Stimulated activated CD4-positive, alpha-beta T cell treated with anti-CD3 and anti-CD28 coated beads, Interleukin-2, amount 100 ng/mL, for 48 hours (primary cell): ENCODE measurements at regions not wholly inside any gene's neighbourhood (a gene's known extent, or its start where the extent isn't known, plus 50 kb on each side); places are given as distances from the start of the nearest gene placed in this dataset.
"Not testable (repeated sequence)": the region's sequence is repeated elsewhere in the genome, so short reads cannot be mapped to it uniquely, and the experiment has no call there.

Source experiments
- DNase-seq, 2 donors: peaks; one replicate each; pipeline ENCODE4 v3.0.0-alpha.2; 2020

DNA sequence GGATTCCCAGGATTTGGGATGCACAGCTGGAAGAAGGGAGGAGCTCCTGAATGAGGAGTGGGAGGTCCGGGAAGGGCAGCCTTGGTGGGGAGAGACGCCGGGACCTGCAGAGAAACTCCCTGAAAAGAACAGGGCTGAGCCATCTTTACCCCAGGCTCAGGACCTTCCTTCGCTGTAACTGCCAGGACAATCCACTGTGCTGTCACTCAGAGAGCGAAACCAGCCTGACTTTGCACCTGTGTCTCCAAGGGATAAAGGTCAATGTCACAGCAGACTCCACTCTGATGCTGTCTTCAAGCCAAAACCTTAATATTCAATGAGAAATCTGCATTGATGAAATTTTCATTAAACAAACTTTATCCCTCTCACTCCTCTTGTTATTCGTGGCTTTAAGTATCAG is 235.4 kb upstream of the SULF2 start:
- not testable (repeated sequence) for DNase-seq

DNA sequence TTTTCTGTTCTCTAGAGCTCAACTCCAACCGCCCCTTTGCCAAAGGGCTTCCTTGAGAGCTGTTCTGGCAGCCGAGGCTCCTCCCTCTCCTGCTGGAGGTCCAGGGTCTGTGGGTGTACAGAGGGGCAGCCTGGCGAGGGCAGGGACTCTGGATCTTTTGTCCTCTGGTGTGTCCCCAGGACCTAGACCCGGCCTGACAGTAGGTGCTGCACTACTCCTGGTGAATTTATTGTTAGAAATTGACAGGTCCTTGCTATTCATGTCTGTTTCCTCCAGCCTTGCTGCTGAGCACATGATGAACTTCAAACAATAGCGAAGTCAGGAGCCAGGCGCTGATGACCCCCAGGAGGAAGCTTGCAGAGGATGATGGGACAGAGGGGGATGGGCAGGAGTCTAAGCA is 234.7 kb upstream of the SULF2 start:
- DNase-seq, result no peak

DNA sequence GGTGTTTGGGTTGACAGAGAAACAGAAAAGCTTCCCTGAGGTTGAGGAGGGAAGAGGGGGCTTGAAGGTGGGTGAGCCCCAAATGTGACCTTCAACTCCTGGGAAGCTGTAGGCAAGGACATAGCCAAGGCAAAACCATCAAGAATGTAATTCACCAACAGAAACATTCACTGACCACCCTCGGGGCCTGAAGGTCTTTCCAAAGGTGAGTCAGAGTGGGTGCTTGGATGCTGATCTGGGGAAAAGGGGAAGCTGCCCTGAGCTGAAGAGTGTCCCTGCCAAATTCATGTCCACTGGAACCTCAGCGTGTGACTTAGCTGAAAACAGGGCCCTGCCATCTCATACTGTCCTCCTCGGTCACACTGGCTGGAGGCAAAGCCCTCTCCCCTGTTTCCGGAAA is 234.2 kb upstream of the SULF2 start:
- DNase-seq, result no peak

DNA sequence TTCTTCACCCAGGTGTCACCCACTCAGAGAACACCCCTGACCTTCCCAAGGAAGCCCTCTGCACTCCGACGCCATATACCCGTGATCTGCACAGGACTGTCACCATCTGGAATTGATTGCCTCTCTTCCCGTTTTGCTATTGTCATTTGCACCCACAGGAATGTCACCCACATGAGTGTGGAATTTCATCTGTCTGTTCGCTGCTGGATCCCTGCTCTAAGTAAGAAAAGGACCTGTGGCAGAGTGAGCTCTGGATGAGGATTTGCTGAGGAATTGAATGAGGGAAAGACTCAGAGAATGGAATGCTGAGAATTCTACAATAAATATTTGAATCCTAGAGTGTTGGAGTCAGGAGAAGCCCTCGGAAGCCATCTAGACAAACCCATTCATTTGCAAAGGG is 233.6 kb upstream of the SULF2 start:
- not testable (repeated sequence) for DNase-seq

DNA sequence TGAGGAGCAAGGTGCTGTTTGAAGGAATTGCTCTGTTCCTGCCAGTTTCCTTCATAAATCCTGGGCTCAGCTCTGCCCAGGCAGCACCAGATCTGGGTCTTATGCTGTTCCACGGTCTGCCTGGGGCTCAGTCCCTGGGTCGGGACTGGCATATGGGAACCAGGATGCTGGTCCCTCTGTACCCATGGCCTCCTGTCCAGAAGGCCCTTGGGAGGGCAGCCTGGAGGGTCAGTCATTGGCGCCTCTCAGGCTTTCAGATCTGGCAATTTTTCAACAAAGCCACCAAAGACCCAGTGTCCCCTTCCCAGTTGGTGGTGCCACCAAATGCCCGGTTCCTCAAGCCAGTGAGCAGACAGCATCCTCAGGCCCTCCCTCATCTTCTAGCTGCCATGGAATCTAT is 232.7 kb upstream of the SULF2 start:
- no peak for DNase-seq

DNA sequence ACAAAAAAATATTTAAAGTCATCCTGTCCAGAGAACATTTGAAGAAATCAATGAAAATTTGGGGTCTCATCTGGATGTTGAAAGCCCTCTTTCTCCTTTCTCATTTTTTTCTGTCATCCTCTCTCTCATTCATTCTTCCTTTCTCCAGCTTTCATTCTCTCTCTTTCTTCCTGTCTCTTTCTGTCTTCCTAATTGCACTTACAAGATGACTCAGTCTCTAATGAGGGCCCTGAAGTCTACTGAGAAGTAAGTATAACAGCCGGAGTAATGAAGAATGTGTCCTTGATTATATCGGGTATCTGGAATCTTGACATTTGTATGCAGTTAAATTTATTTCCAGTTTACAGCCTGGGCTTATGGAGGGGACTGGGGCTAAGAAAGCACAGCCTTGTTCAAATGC is 232.2 kb upstream of the SULF2 start:
- DNase-seq, result no peak

DNA sequence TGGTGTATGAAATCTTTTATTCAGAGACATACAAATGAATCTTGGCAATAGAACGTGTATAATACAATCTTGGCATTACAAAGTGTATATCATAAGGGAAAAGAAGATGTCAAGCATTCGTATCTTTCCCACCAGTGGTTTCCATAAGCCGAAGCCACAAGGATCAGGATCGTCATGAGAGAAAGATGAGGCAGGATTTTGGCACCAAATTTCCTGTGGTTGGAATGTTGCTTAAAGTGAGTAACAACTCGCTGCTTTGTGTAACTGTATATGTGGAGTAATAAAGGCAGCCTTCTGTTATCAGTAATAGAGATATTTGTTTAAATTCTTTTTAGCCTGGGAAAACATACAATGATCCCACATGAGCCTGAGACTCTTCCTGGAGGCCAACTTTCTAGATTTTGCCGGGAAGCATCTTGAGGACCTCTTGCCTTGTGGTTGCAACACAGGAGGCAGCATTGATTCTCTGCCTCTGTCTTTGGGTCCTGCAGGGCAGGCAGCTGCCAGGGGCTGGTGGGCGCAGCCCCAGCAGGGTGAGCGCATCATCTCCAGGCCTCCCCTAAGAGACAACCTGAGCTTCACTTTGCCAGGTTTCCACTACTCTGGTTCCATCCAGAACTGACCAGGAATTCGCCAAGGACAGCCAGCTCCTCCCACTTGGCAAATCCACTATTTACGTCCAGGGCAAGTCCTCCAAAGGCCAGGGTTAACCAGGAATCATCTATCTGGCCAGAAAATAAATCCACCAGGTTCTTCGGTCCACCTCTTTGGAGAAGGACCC is 230.9 kb upstream of the SULF2 start:
- no peak for DNase-seq

DNA sequence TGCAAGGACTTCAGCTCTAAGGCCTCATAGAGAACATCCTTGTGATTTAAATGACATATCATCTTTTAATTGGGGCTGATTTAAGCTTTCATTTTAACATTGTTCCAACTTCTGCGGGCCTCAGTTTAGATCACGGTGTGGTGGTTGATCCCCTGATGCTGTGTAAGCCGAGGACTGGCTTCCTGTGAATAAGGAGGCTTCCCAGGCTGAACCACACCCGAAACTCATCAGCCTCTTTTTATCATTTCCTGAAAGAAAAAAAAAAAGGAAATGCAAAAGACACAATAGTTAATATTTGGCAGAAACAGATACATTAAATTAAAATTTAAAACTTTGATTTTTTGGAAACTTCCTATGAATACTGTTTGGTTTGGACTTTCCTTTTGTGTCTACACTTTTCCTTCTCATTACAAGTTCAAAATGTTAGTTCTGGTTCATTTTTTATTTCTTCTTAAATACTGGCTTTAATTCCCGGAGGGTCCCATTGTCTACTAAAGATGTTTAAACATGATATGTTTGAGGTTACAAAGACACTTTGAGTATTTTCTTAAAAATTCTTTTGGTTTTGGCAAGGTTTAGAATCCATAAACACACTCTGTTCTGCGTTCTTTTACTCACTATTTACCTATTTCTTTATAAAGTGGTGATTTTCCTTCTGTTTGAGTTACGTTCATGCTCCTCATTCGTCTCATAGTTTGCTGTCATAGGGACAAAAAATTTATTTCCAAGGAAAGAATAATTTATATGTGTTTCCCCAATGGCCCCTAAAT is 230.0 kb upstream of the SULF2 start:
- no peak for DNase-seq

DNA sequence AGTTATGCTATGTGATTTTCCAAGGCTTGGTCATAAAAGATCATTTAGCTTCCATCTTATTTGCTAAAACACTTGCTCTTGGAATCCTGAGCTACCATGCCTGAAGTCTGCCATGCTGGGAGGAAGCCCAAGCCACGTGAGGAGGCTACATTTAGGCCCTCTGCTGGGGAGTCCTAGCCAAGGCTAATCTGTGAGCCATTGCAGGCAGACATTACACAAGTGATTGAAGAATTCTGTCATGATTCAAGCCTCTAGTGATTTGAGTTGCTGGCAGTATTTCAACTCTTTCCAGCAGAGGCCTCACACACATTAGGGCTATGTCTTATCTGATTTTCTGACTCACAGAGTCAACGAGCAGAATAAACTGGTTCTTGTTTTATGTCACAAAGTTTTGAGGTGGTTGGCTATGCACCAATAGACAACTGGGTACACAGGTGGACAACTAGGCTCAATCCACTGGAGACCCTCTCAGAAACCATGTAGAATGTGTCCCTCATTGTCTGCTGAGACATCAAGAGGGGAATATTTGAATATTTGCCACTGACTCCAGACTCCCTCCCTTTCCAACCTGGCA is 227.2 kb upstream of the SULF2 start:
- no peak for DNase-seq

DNA sequence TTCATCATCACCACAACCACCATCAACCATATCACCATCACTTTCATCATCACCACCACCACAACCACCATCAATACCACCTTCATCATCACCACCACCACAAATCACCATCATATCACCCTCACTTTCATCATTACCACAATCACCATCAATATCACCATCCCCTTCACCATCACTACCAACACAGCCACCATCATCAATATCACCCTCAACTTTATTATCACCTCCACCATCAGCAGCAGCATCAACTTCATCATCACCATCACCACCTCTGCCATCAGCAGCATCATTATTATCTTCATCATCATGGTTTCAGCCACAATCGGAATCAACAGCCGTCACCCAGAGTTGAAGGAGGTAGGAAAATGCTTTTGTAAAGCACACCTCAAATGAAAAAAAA is 225.7 kb upstream of the SULF2 start:
- no peak for DNase-seq

DNA sequence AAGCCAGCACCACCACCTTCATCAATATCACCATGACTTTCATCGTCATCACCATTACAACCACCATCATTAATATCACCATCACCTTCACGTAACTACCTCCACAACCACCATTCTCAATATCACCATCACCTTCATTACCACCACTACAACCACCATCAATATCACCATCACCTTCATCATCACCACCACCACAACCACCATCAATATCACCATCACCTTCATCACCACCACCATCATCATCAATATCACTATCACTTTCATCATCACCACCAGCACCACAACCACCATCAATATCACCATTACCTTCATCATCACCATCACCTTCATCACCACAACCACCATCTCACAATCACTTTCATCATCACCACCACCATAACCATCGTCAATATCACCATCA is 225.3 kb upstream of the SULF2 start:
- no peak for DNase-seq

DNA sequence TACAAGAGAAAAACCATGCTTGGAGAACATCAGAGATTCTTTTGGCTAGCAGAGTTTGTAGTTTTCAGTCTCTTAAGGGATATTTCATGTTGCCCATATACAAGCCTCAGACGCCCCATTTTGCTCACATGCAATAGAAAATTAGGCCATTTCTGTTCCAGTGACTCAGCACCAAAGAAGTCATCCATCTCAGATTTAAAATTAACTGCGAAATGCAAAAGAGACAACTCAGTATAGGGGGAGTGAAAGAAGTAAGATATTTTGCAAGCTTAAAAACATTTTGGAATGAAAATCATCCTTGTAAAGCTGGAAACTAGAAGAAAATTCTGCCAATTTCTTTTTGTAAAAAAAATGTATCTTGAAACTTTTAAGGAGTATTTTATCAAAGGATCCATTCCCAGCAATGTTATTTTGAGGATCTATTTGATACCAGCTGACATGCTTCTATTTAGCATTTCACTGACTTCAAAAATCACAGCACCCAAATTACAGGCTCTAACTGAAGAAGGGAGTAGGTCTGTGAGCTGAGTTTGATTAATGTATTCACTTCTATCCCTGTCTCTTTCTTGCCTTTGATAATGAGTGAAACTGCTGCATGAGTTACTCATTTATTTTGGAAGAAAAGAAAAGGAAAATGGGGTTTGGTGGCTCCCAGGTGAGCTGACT is 223.7 kb upstream of the SULF2 start:
- no peak for DNase-seq

DNA sequence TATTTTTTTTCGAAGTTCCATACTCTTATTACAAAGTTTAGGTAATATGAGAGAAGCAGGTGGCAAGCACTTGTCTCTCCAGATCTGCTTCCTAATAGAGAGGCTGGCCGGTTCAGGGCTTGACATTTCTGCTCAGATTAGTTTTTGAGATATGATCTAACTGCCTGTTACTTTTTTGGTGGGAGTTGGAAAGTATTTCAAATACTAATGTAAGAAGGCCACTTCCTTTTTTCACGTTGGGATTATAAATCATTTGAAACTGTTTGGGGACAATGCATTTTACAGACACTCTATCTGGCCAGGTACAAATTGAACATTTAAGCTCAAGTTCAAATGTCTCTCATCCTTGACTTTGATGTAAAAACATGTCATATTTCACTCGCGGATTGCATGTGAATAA is 222.1 kb upstream of the SULF2 start:
- DNase-seq, result no peak

DNA sequence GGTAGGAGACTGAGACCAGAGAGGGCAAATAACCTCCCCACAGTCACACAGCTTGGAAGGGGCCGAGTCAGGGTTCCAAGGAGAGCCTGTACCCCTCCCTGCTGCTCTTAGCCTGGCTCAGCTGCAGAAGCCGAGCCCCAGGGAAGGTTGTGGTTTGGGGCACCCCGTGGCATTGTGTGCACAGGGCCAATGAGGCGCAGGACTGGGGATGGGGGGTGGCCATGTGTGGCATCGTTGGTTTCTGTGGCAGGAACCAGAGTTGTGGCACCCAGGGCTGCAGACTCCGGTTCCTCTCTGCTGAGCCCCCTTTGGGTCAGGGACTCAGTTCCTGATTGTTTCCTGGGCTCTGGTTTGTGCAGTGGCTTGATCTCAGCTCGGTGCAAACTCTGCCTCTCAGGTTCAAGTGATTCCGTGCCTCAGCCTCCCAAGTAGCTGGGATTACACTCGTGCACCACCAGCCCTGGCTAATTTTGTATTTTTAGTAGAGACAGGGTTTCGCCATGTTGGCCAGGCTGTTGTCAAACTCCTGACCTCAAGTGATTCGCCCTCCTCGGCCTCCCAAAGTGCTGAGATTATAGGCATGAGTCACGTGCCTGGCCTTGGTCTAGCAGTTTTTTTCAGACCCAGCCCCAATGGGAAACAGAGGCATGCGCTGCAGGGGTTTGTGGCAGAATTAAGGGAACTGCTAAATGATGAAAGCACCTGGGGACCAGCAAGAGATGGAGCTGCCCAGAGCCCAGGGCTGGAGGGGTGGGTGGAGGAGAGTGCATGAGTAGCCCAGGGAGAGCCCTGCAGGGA is 221.0 kb upstream of the SULF2 start:
- no peak for DNase-seq

DNA sequence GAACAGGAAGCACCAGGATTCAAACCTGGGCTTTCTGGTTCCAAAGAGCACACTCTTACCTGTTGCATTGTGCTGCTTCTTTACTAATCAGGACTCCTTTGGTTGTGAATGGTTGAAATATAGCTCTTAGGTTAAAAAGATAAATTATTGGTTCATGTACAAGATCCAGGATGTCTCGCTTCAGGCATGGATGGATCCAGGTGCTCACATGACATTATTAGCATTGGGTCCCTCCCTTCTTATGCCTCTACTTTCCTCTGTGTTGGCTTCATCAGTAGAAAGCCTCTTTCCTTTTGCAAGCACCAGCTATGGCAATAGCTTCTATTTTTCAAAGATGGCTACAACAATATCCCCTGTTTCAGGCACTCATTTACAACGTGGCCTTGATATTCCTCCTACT is 217.7 kb upstream of the SULF2 start:
- no peak for DNase-seq

DNA sequence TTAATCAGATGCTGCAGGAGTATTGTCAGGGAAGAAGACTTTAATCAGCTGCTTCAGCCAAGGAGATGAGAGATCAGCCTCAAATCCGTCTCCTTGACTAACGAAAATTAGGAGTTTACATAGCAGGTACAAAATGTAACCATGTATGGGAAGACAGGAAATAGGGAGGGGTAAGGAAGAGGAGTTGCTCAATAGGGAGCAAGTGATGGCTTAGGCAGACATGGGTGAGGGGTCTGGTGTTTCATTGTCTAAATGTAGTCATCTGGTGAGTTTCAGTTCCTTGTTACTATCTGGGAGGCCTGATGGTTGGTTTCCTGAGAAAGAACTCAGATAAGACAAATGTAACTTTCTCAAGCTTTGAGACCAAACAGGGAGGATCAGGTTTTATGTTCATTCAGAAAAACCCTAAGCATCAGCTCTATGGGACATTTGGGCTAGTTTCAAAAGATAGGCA is 217.3 kb upstream of the SULF2 start:
- DNase-seq, result no peak

DNA sequence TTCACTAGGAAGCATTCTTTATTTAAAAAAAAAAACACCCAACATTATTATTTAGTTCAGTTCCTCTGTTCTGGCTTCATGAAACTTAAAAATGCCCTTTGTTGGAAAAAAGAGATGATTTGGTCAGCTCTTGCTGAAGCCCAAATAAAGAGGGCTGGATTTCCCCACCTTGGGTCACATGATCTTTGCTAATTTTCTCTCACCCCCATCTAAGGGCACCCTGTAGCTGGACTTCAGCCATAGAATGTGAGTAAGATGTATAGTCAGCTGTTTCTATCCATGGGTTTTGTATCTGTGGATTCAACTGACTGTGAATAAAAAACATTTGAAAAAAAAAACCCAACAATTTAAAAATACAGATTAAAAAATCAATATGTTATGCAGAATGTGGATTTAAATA is 213.9 kb upstream of the SULF2 start:
- no peak for DNase-seq

DNA sequence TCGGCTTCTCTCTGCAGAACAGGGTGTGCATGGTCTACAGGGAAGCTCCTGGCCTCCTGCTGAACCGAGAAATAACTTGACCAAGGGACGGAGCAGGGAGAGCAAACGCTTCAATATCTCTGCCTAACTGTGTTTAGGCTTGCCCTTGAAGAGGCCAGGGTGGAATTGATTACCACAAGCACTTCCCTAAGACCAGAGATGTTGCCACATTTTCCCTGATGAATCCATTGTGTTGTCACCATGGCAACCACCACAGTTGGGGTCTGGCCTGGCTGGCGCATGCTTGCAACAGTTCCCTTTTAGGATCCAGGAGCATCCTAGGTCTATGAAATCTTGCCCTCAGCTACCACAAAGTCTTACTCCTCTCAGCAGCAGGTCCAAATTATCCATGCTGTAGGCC is 213.5 kb upstream of the SULF2 start:
- DNase-seq, result no peak

DNA sequence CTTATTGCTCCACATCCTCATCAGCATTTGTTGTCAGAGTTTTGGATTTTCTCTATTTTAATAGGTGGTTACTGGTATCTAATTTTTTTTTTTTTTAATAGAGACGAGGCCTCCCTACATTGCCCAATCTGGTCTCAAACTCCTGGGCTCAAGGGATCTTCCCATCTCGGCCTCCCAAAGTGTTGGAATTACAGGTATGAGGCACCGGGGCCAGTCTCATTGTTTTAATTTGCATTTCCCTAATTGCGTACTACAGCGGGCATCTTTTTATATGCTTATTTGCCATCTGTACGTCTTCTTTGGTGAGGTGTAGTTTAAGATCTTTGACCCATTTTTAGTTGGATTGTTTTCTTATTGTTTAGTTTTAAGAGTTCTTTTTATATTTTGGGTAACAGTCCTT is 210.4 kb upstream of the SULF2 start:
- no peak for DNase-seq

DNA sequence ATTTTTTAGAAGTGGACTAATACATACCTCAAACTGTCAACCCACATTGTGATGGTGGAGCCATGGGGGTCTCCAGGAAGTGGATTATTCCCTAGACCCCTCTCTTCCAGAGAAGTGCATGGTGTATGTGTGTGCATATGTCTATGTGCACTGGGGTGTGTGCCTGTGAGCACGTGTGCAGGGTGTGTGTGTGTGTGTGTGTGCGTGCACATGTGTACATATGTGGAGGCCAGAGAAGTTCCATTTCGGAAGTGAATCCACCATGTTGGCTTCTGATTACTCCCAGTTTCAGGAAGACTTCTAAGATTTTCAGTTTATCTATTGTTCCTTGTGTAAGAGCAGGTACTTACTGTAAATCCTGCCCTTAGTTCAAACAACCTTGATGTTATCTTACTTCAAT is 208.5 kb upstream of the SULF2 start:
- DNase-seq, result no peak

DNA sequence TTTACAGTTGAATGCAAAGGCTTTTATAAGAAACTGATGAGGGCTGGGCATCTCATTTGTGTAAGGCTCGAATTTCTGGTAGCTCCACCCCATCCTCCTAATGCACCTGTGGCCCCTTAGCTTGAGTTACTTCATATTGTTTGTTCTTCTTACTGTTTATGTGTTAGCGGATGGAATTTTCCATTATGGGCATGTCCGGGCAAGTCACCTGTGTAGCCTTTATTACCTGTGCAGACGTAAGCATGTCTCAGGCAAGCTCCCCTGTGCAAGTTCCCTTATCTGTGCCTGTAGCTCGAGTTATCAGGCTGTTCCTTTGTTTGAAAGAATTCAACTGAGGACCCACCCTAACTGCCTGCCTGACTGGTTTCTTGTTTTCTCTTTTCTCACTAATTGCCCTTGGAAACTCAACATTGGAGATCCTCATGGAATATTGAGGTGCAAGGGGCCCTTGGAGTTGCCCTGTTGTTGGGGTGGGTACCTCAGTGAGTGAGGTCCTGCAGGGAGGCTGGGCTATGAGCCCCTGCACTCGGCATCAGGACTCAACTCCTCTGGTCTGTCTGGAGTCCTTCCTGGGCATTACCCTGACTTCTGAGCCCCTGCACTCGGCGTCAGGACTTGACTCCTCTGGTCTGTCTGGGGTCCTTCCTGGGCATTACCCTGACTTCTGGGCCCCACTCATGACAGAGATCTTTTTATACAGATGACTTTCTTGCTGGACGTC is 207.9 kb upstream of the SULF2 start:
- no peak for DNase-seq

DNA sequence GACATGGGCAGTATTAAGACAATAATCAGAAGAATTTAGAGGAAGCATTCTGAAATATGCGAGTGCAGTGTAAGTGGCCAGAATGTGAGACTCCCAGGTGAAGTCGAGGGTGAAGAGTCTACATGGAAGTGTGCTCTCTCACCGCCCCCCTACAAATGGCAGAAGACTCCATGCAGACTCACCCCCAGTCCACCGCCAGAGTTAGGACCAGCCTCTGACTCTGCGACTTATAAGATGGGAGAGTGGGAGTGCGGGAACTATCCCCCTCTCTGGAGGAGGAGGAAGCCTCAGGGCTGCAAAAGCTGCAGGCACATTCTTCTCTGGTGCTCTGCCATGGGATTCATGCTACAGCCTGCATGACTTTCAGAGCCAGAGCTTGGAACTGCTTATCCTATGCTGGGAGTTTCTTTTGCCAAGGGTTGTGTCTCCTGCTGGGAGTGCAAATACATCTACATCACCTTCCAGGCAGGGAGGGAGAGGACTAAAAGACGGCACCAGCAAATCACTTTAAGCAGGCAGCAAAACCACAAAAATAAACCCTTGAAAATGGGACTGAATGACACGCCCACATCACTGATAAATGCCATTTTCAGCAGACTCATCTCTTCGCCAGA is 206.7 kb upstream of the SULF2 start:
- DNase-seq, result no peak
